ENCODE measurements at regions not wholly inside any gene's neighbourhood (a gene's known extent, or its start where the extent isn't known, plus 50 kb on each side); places are given as distances from the start of the nearest gene placed in this dataset.

GRCh38 chr3:102194001-102194400 lies 240.8 kb upstream of the ZPLD1 start:
- DNase-seq (ENCODE audit: low read depth, low spot score), result no peak
- intact Hi-C loops (cut with micrococcal nuclease), result no loop called here
- no TSS peak for BruUV-seq (replicated peaks)
- no peak overlapping the region for H2AFZ ChIP-seq (ENCODE audit: low read depth, low read length, poor library complexity, severe bottlenecking)
- ChIA-PET RAD21 (ENCODE audit: low non-redundant PET in 1 of 2, low total read pairs in 2 of 2, uncharacterized antibody in 2 of 2, unreplicated experiment in 2 of 2) (no interaction called here), CTCF (no interaction called here), POLR2A (no interaction called here)
- no peak overlapping the region for H3K4me2 ChIP-seq (ENCODE audit: low read length)
- H3K79me2 ChIP-seq (ENCODE audit: insufficient read depth, low read length), result no peaks in the 10 kb centered on the region
- no peaks in the 10 kb centered on the region for H3K27me3 ChIP-seq (ENCODE audit: insufficient read depth, low read length)
- no peaks in the 10 kb centered on the region for H3K9me2 ChIP-seq (ENCODE audit: insufficient read depth)
- H3K9me3 ChIP-seq (ENCODE audit: control insufficient read depth in 1 of 2, insufficient read depth in 1 of 2, low read depth in 1 of 2, low read length in 2 of 2), result no peaks in the 10 kb centered on the region
- no peaks in the 10 kb centered on the region for H4K20me1 ChIP-seq (ENCODE audit: insufficient read depth)
- H3K9ac ChIP-seq (ENCODE audit: low read length), result no peak overlapping the region
- peaks cover 8 to 15% of the 10 kb centered on the region in 2 experiments; a peak in 3 of 4 replicates for H3K4me1 ChIP-seq (ENCODE audit: control insufficient read depth in 1 of 2, insufficient read depth in 2 of 2, low read length in 2 of 2)
- H3K36me3 ChIP-seq (ENCODE audit: control insufficient read depth in 1 of 2, insufficient read depth in 2 of 2, low read length in 2 of 2), result no peaks in the 10 kb centered on the region
- no peak overlapping the region for H3K27ac ChIP-seq (ENCODE audit: low read depth, low read length)
- TF ChIP-seq ZFX (IDR thresholded peaks at IDR 0.05) (no peak), YY1 (IDR thresholded peaks at IDR 0.05; ENCODE audit: extremely low read depth, insufficient replicate concordance, low read depth, low read length) (no peak), CTCF (IDR thresholded peaks at IDR 0.05 in 2 of 3, conservative IDR thresholded peaks at IDR 0.05 in 1 of 3; ENCODE audit: borderline replicate concordance in 1 of 3, insufficient read depth in 1 of 3, low read depth in 2 of 3, low read length in 2 of 3) (no peak), TCF7L2 (IDR thresholded peaks at IDR 0.05; ENCODE audit: borderline replicate concordance, extremely low read depth, insufficient read depth, insufficient read length) (no peak), EZH2phosphoT487 (IDR thresholded peaks at IDR 0.05; ENCODE audit: borderline replicate concordance) (no peak), CBX3 (IDR thresholded peaks at IDR 0.05; ENCODE audit: low read depth) (no peak)
- no peak for ATAC-seq
- no peak overlapping the region for H3K4me3 ChIP-seq (replicated peaks in 1 of 2; ENCODE audit: low read depth in 1 of 2, low read length in 2 of 2)

GRCh38 chr3:102194760-102195159 lies 240.1 kb upstream of the ZPLD1 start:
- Histone ChIP-seq H3K9me3 (ENCODE audit: control insufficient read depth in 1 of 2, insufficient read depth in 1 of 2, low read depth in 1 of 2, low read length in 2 of 2) (no peaks in the 10 kb centered on the region), H3K36me3 (ENCODE audit: control insufficient read depth in 1 of 2, insufficient read depth in 2 of 2, low read length in 2 of 2) (no peaks in the 10 kb centered on the region), H3K4me3 (replicated peaks in 1 of 2; ENCODE audit: low read depth in 1 of 2, low read length in 2 of 2) (no peak overlapping the region), H3K4me1 (ENCODE audit: control insufficient read depth in 1 of 2, insufficient read depth in 2 of 2, low read length in 2 of 2) (peaks cover 8 to 15% of the 10 kb centered on the region in 2 experiments; a peak in 3 of 4 replicates), H3K27ac (ENCODE audit: low read depth, low read length) (no peak overlapping the region), H4K20me1 (ENCODE audit: insufficient read depth) (no peaks in the 10 kb centered on the region), H3K79me2 (ENCODE audit: insufficient read depth, low read length) (no peaks in the 10 kb centered on the region), H2AFZ (ENCODE audit: low read depth, low read length, poor library complexity, severe bottlenecking) (peak overlapping the region; percentile 94), H3K9ac (ENCODE audit: low read length) (no peak overlapping the region), H3K4me2 (ENCODE audit: low read length) (peak overlapping the region; percentile 67), H3K9me2 (ENCODE audit: insufficient read depth) (no peaks in the 10 kb centered on the region), H3K27me3 (ENCODE audit: insufficient read depth, low read length) (no peaks in the 10 kb centered on the region)
- TF ChIP-seq ELF1 (IDR thresholded peaks at IDR 0.05; ENCODE audit: borderline replicate concordance, low read depth) (no peak), ZBTB33 (IDR thresholded peaks at IDR 0.05; ENCODE audit: extremely low read depth, insufficient replicate concordance, low read length) (no peak), EGR1 (IDR thresholded peaks at IDR 0.05; ENCODE audit: low read depth) (no peak), MAX (IDR thresholded peaks at IDR 0.05) (no peak), CTCF (IDR thresholded peaks at IDR 0.05 in 2 of 3, conservative IDR thresholded peaks at IDR 0.05 in 1 of 3; ENCODE audit: borderline replicate concordance in 1 of 3, insufficient read depth in 1 of 3, low read depth in 2 of 3, low read length in 2 of 3) (no peak), RAD21 (IDR thresholded peaks at IDR 0.05; ENCODE audit: low read depth) (no peak)
- DNase-seq (ENCODE audit: low read depth, low spot score), result no peak
- intact Hi-C loops (cut with micrococcal nuclease), result no loop called here
- RAD21 ChIA-PET (ENCODE audit: low non-redundant PET in 1 of 2, low total read pairs in 2 of 2, uncharacterized antibody in 2 of 2, unreplicated experiment in 2 of 2), result no interaction called here
- POLR2A ChIA-PET, result no interaction called here
- CTCF ChIA-PET, result no interaction called here
- ATAC-seq, result no peak
- BruUV-seq (replicated peaks), result no TSS peak

Measured in HCT116 (cell line).